GM18870 (cell line): ENCODE measurements at regions not wholly inside any gene's neighbourhood (a gene's known extent, or its start where the extent isn't known, plus 50 kb on each side); places are given as distances from the start of the nearest gene placed in this dataset.
"Not testable (repeated sequence)": the region's sequence is repeated elsewhere in the genome, so short reads cannot be mapped to it uniquely, and the experiment has no call there.

Experiments
- ATAC-seq: cut with Tn5 transposase; IDR thresholded peaks from one replicate; pipeline ENCODE4 v1.9.1; 2021; ENCODE audit warnings: moderate library complexity; ENCODE audit not compliant: unreplicated experiment

- ATAC-seq: no peak
Measured at GRCh38 chr4:153098427-153098826, 105.8 kb upstream of the TRIM2 start.

DNA sequence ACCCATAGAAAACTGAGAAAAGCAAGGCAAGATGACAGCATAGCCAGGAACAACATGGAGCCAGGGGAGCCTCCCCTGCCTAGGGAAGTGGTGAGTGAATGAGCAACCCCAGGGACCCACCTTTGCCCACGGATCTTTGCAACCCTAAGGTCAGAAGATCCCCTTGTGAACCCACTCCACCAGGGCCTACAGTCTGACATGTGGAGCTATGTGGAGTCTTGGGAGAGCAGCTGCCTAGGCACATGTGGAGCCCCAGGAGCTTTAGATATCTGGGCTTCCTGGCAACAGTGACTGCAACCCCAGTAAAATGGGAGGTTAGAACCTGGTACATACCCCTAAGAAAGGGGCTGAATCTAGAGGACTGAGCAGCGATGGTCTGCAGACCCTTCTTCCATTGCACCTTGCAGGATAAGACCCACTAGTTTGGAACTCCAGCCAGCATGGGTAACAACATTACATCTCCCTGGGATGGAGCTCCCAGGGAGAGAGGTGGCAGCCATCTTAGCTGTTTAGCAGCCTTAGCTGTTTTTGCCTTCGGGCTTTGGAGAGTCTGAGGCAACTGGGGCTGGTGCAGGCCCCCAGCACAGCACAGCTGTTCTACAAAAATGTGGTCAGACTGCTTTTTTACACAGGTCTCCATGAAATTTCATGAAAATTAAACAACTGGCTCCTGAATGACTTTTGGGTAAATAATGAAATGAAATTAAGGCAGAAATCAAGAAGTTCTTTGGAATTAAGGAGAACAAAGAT is 104.7 kb upstream of the TRIM2 start:
- no peak for ATAC-seq

DNA sequence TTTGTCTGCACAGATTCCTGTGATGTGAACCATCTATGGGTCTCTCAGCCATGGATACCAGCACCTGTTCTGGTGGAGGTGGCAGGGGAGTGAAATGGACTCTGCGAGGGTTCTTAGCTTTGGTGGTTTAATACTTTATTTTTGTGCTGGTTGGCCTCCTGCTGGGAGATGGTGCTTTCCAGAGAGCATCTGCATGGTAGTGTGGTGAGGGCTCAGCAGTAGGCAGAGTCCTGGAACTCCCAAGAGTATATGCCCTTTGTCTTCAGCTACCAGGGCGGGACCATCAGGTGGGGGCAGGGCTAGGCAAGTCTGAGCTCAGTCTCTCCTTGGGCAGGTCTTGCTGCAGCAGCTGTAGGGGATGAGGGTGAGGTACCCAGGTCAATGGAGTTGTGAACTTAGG is 97.5 kb upstream of the TRIM2 start:
- ATAC-seq: not testable (repeated sequence)

- ATAC-seq: no peak
Measured at GRCh38 chr4:153107246-153107645, 97.0 kb upstream of the TRIM2 start.

- ATAC-seq: no peak
Measured at GRCh38 chr4:153109296-153109849, 94.9 kb upstream of the TRIM2 start.

DNA sequence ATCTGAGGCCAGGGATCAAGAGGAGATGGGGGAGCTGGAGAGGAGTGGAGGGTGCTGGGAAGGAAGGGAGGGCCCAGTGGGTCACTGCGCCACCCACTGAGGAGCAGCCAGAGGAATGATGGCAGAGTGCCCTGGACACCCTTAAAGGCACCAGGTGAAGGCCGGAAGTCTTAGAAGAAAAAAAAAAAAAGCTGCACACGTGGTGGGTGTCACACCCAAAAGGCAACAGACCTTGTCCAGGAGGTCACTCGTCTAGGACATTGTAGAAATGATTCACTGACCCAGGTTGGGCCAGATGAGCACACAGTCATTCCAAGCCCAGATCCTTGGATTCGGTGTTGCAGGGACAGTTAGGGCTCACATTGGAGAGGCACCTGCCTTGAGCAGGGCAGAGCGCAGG is 93.5 kb upstream of the TRIM2 start:
- ATAC-seq: no peak

DNA sequence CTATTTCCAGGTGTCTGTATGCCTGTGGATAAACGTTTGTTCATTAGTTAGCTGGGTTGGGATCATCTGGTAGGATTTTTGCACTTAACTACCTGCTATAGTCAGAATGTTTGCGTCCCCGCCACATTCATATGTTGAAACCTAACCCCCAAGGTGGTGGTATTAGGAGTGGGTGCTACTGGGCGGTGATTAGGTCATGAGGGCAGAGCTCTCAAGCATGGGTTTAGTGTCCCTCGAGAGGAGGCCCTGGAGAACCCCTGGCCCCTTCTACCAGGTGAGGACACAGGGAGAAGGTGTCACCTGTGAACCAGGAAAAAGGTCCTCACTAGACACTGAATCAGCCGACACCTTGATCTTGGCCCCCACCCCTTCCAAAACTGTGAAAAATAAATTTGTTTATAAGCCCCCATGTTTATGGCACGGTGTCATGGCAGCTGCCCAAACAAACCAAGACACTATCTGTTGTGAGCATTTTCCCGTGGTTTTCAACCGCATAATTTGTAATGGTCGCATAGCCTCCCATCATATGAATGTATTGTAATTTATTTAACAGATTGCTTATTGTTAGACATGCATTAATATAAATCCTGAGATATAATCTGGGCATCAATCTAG is 92.7 kb upstream of the TRIM2 start:
- no peak for ATAC-seq

- no peak for ATAC-seq
Measured at GRCh38 chr4:153112041-153112441, 92.2 kb upstream of the TRIM2 start.

DNA sequence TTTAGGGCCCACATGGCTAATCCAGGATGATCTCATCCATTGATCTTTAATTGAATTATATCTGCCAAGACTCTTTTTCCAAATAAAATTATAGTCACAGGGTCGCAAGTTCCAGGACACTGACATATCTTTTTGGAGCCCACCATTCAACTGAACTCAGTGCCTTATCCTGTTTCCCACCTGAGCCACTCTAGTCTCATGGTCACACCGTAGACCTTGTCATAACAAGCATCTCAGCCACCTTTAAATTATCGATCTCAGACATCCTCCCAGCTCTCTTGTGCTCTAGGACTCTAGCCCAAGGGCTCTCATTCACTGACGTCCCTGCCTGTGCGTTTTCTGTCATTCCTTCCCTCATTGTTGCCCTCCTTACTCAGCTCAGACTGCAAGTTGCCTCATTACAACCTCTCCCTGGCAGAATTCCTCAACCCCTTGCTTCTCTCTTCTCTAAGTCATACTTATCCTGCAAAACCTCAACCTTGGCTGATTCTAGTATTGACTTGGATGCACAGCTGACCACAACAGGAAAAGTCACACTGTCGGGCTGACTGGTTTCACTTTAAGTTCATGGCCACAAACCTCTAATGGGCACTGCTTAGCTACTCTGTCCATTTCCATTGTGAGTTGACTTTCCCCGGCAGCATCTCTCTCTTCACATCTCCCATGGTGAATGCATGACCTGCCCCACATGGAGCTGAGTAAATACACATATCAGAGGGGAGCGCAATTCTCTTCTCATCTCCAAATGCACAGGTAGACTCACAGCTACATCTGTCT is 91.0 kb upstream of the TRIM2 start:
- no peak for ATAC-seq

DNA sequence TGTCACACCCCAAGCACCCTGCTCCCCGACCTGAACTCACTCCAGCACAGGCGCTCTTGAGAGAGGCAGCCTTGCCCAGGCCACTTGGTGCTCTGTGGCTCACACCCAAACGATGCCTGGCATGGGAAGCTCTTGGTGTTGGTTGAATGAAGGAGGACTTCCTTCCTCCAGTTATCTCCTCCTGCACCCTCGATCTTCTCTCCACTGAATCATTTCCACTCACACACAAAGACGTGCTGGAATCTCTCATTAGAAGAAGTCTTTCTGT is 90.5 kb upstream of the TRIM2 start:
- no peak for ATAC-seq

DNA sequence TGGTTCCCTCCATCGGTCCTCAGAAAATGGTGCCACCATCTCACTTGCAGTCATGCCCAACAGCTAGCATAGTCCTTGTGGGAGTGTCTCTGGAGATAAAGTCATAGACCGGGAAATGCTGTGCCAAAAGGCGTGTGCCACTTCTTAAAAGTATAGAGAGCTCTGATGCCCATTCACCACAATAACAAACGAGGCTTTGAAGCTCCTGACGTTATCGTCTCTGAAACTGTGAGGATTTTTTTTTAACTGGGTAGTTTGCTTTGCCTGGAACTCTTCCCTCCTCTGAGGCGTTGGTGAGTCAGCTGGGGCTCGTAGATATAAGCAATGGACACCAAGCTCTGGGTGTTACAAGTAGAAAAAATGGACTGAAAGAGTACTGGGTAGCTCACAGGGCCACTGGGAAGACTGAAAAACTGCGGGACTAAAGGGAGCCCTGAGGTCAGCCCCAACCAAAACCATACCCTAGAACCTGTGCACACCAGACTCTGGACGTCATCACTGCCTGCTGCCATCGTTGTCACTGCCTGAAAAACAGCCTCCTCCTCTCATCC is 89.4 kb upstream of the TRIM2 start:
- no peak for ATAC-seq

DNA sequence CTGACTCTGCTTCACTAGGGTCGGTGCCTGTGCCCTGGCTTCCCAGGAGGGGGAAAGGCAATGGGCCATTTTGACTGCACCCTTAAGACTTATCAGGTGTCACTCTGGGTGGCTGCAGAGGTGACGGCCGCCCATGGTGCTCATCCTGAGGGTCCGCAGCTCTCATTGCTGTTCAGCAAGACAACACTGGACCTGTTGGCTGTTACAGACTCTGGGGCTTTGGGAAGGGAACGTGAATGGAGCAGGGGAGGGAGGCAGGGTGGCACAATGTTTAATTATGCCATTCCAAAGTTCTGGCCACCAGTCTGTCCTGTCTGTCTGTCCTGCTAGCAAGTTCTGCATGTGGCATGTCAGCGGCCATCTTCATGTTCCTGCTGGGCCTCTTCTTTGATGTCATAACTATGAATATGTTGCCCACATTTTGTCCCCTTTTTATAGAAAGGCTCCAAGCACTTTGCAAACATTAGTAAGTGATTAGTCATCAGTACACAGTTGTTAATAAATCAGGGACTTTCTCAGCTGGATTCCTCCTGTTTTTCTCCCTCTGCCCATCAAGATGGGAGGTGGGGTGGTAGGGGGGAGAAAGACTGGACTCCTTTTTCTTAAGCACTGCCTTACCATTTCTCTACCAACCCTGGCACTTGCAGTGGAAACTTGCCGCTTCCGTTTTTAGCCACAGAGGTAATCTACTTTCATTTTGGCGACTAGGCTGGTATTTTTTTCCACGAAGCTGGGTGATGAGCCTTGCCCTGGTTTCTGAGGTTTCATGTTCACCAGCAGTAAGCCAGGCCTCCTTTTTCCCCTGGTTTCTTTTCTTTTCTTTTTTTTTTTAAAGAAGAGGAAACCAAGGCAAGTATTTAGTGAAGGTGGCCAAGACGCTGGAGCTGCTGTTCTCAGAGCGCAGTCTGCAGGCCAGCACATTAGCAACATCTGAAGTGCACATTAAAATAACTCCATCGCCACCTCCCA is 88.6 kb upstream of the TRIM2 start:
- peak; percentile 84 for ATAC-seq

DNA sequence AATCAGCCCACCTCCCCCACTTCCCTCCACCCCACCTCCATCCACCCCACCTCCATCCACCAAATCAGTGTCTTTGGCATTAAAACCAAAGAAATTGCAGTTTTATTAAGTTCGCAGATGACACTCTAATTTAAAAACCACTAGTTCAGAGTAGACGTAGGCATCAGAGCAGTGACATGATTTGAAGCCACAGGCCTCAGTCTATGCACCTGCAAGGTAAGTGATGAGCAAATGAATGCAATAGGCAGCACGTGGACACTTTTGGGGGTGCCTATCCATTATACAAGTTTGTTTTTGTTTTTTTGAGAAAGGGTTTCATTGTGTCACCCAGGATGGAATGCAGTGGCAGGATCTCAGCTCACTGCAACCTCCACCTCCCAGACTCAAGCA is 88.0 kb upstream of the TRIM2 start:
- no peak for ATAC-seq

DNA sequence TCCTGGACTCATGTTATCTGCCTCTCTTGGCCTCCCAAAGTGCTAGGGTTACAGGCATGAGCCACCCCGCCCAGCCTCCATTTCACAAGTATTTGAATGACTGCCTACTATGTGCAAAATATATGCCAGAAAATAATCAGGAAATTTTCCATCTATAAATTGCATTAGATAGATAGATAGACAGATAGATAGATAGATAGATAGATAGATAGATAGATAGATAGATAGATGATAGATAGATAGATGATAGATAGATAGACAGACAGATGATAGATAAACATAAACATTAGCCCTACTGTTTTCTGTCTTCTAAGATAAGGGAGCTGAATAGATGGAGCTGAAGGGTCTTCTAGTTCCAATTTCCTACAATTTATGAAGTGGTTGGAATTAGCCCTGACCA is 87.4 kb upstream of the TRIM2 start:
- no peak for ATAC-seq

- no peak for ATAC-seq
Measured at GRCh38 chr4:153117554-153117953, 86.7 kb upstream of the TRIM2 start.

DNA sequence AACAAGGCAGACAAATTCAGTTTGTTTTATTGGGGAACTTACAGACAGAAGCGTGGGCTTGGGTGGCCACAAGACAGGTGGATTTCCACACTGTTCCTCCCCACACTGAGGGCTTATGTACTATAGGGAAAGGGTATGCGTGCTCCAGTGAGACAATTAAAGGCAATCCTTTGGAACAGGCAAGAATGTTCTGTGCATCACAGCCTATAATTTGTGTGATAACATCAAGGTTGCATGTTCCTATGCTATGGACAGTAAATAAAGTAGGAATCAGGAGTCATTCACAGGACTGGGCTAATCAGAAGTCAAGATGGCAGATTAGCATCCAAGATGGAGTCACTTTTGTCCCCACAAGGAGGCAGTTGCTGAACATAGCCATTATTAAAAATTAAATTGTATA is 84.6 kb upstream of the TRIM2 start:
- ATAC-seq: no peak

DNA sequence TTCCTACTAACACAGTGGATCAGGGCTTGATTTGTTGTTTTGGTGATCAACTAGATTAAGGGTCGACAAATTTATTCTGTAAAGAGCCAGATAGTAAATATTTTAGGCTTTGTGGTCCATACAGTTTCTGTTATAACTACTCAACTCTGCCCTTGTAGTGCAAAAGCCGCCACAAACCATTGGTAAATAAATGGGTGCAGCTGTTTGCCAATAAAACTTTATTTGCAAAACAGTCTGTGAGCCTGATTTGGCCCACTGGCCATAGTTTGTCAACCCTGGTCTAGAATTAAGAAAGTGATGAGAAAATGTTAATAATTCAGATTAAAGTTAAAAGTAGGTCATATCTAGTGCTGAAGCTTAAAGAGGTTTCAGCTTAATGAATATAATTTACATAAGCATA is 84.0 kb upstream of the TRIM2 start:
- ATAC-seq: no peak

- no peak for ATAC-seq
Measured at GRCh38 chr4:153122855-153123254, 81.4 kb upstream of the TRIM2 start.

GRCh38 chr4:153126137-153126536 is 78.1 kb upstream of the TRIM2 start:
- ATAC-seq: no peak

DNA sequence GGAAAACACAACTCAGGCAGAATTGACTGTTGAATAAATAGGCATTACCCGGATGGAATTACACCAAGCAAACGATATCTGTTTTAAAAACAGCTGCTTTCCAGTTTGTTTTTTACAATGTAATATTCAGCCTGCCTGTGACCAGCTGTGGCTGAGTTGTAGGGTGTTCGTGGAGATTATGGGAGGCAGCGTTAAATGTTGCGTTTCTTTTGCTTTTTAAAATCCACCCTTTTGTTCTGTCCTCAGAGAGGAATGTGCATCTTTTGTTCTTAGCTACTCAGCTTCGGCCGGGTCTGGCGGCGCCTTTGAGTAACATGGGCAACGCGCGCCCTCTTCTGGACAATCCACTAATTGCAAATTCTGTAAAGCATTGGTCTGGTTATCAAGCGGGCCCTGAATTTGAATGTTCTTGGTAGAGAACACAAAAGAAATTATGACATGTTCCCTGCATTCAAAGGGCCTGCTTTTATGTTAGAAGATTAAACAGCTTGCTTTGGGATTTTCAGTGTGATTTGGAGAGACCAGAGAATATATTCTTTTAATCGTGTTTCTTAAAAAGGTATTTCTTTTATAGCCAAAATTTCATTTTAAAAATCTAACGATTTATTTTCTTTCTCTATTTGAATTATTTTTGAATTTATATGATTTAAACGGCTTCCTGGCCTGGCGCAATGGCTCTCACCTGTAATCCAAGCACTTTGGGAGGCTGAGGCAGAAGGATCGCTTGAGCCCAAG is 76.3 kb upstream of the TRIM2 start:
- ATAC-seq: peak; percentile 76
